ENCODE measurements at regions not wholly inside any gene's neighbourhood (a gene's known extent, or its start where the extent isn't known, plus 50 kb on each side); places are given as distances from the start of the nearest gene placed in this dataset.

GRCh38 chr18:28947900-28948299 lies 771.0 kb upstream of the CDH2 start:
- TF ChIP-seq, protein P1, sequence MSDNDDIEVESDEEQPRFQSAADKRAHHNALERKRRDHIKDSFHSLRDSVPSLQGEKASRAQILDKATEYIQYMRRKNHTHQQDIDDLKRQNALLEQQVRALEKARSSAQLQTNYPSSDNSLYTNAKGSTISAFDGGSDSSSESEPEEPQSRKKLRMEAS (IDR thresholded peaks at IDR 0.05): no peak
- TF ChIP-seq CREB1 (IDR thresholded peaks at IDR 0.05) (no peak), CREB1 (CRISPR knock-in tag; IDR thresholded peaks at IDR 0.05) (no peak), KDM1A (CRISPR knock-in tag; IDR thresholded peaks at IDR 0.05) (no peak), ZBTB33 (CRISPR knock-in tag; IDR thresholded peaks at IDR 0.05) (no peak), TRAFD1 (CRISPR knock-in tag; IDR thresholded peaks at IDR 0.05; ENCODE audit: borderline replicate concordance) (no peak), KMT2B (CRISPR knock-in tag; IDR thresholded peaks at IDR 0.05) (no peak), ZNF501 (CRISPR knock-in tag; IDR thresholded peaks at IDR 0.05) (no peak), HNF4G (IDR thresholded peaks at IDR 0.05; ENCODE audit: borderline replicate concordance, low read depth, low read length) (no peak), HNF4G (CRISPR knock-in tag; IDR thresholded peaks at IDR 0.05; ENCODE audit: borderline replicate concordance, low read depth) (no peak), POLR2A (IDR thresholded peaks at IDR 0.05; ENCODE audit: insufficient read depth in 1 of 2, low read depth in 2 of 2, low read length in 2 of 2) (no peak), ZNF143 (CRISPR knock-in tag; IDR thresholded peaks at IDR 0.05) (no peak)
